HS-5 (cell line): ENCODE measurements at regions not wholly inside any gene's neighbourhood (a gene's known extent, or its start where the extent isn't known, plus 50 kb on each side); places are given as distances from the start of the nearest gene placed in this dataset.

Experiments
- DNase-seq: peaks from one replicate; pipeline ENCODE4 v3.0.0-alpha.2; 2012; ENCODE audit warnings: low read depth

DNA sequence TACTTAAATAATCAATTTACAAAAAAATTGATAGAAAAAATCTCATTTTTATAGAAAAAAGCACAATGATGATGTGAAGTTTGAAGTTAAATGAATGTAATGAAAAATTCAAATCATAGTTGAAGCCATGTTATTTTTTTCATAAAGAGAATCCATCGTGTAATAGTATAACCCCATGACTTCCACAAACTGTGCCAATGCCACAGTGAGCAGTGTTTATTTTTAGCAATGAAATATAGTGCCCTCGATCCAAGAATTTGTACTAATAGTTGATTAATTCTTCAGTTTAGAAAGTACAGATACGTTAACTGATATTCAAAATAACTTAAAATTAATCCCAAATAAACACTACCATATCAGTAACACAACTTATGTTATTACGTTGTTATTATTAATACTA is 225.9 kb downstream of the PTPRC start:
- no peak for DNase-seq

DNA sequence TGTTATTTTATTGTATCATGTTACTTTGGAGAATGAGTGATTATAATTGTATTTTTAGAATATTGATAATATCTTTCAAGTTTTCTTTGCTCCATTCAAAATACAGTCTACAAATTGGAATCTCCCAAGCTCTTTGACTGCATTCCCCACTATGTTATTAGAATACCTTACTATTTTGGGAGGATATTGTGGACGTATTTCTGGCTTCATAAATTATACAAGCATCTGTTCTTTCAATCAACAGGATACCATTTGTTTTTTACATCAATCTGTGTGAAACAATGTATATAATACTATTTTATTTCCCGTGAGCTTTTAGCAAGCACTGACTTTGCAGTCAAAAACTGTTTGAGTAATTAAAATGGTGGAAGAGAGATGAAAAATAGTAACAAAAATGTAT is 226.5 kb downstream of the PTPRC start:
- no peak for DNase-seq

DNA sequence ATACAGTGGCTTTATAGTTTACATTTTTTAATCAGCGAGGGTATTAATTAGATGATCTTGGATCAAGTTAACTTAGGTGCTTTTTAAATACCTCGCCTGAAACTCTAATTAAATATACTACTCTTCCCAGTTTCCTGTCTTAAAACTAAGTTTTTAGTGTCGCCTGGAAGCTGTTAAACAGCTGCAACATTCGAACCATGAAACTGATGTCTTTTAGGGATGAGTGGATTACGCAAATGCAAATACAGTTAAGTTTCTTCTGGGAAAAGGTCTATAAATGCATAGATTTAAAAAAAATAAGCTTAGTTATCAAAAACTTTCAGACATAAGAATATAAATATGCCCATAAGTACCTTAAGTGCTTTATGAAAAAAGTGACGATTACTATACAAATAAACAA is 228.3 kb downstream of the PTPRC start:
- DNase-seq, result no peak

DNA sequence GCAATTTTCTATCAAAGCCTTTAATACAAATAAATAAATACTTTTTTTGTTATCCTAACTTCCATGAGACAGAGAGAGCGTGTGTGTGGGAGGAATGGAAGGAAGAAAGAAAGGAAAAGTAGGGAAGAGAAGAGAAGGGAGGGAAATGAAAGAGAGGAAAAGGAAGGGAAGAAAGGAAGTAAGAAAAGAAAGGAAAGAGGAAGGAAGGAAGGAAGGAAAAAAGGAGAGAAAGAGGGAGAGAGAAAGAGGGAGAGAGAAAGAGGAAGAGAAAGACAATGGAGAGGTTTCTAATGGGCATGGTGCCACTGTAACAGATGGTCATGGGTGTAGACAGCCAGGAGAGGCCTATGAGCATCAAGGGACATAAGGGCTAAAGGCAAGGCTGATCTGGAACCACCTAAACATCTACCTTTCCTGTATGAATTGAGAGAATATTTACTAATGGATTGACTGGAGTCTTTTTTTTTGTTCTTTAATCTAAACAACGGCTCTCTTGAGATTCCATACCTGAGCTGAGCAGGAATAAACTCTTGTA is 234.9 kb downstream of the PTPRC start:
- no peak for DNase-seq

DNA sequence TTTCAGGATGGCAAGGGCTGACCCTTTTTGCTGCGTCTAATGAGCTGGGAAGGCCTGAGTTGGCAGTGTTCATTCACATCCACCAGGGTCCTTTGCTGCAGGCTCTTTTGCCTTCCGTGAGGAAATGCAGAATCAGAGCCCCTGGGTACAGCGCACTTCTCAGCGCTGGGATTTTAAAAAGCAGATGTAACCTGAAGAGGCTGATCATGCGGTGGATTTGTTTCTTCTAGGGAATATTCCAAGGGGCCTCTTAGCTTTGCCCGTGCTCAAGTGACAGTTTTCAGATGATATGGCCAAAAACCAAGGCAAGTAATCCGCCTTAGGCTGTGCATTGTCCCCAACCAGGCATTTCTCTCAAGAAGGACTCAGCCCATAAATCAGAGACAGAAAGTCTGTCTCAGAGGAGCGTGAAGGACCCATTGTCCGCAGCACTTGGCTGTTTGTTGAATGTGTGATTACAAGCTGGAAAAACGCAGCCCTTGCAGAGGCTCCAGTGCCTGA is 237.6 kb downstream of the PTPRC start:
- DNase-seq, result no peak

DNA sequence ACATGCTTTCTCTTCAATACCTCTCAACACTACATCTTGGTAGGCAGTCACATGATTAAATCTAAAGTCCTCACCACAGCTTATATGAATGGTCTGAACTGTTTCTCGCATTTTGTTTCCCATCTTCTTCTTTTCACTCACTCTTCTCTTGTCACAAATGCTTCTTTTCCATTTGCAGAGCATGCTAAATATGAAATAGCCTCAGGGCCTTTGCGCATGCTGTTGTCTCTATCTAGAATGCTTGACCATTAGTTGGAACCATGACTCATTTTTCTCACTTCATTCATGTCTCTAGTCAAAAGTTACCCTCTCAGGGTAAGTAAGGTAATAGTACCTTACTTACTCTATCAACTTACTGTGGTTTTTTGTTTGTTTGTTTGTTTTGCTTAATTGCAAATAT is 239.7 kb downstream of the PTPRC start:
- DNase-seq, result no peak

DNA sequence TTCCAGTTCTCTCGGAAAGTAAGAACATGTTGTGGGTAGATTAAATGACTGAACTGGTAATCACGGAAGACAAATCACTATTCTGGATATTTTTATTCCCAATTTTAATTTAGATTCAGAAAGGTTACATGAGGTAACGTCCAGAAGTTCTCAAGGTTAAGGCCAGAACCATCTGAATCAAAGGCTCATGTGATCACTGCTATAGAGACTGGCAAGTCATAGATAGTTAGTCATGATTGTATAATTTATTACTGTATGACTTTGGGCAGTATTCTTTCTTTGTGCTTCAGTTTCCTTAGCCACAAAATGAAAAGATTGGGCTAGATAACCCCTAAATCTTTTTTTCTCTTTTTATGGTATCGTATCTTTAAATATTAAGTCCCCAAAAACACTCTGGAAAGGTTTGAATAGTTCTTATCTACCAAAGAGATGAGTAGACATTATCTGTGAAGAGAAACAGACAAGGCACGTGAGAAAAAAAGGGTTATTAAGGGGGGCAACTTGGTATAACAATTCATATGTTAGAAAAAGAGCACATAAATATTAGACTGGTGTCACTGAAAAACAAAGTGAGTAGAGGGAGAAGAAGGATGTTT is 241.0 kb downstream of the PTPRC start:
- DNase-seq, result no peak

DNA sequence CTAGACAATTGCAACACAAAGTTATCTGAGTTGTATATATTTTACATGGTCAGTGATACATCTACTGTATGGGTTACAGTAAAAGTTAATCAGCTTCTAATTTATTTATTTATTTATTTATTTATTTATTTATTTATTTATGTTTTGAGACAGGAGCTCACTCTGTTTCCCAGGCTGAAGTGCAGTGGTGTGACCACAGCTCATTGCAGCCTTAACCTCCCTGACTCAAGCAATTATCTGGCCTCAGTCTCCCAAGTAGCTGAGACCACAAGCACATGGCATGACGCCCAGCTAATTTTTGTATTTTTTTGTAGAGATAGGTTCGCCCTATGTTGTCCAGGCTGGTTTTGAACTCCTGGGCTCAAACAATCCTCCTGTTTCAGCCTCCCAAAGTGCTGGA is 241.6 kb downstream of the PTPRC start:
- DNase-seq, result no peak

DNA sequence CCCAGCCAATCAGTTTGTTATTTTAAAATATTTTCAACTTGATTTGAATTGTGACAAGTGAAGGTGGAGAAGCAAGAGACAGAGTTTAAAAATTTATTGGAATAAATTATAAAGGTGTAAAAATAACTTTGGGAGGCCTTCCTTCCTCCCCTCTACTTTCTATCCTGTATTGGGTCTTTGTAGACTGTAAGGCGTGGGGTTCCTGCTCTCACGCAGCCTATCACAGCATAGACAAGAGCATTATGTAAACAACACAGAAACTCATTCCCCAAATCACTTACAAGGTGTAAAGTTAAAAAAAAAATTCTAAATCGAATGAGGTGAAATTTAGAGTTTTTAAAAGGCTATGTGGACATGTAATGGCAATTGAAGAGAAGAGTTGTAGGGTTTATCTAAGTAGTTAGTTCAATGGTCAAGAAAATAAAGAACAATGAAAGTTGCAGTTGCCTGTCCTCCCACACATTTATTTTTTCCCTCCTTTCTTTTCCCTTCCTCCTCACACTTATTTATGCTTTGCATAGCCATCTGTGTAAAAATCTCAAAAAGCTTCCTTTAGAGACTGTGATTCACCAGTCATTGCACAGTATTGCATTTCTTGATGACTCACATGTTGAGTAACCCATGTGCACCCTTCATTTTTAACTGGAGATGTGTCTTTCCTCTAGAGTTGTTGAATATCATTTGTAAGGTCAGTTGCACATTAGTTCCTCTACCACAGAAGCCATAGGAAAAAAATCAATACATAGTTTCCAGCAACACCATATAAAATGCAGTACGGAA is 242.2 kb downstream of the PTPRC start:
- peak; percentile 92 for DNase-seq

DNA sequence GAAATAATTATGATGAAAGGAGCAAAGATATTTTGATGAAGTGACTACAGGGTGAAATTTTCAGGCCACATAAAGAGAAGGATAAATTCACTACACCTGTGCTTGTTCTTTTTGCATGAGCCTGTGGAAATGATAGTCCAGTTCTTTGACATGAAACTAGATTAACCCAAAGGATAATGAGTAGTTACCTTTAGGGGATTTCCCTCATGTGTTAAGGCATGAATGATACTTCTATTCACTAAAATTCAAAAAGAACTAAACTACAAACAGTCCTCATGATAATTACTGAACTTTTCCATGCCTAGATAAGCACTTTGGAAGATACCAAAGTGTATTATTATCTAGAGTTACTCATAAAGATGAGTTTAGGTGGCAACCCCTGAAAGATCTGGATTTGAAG is 244.3 kb downstream of the PTPRC start:
- DNase-seq, result no peak

DNA sequence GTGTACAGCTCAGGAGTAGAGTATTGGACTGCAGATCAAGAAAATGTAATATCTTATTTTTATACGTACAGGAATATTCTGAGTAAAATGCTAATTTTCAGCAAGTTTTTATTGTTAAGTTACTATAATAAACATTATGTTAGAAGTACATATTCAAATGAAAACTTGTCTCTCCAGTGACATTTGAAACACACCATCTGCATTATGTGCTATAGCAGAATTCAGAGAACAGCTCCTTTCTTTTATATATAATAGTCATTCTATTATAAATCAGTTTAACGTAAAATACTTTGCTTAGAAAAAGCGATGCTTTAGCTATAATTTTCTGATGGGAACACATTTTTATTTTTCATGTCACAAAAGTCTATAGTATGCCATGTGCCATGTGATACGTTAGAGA is 249.0 kb downstream of the PTPRC start:
- DNase-seq, result no peak

DNA sequence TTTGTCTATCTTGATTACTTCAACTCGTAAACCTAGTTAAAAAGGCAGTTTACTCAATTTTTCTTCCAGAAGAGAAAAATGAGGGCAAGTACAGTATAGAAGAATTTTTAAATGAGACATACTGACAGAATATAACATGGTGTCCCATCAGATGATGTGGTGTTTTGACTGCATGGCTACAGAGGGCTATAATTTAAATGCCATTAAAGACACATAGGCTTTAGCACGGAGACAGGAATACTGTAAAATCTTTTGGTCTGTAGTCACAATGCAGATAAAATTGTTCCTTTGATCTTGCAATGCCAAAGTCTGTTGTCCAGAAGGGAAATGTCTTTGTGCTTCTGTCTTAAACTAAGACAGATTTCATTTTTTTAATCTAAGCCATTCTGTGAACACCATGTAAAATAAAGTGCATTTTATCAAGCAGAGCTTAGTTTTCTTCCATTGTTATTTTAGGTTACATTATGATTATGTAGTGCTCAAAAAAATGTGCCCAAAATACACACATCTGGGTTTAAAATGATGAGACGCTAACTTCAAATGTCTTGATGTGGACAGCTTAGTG is 249.6 kb downstream of the PTPRC start:
- no peak for DNase-seq

DNA sequence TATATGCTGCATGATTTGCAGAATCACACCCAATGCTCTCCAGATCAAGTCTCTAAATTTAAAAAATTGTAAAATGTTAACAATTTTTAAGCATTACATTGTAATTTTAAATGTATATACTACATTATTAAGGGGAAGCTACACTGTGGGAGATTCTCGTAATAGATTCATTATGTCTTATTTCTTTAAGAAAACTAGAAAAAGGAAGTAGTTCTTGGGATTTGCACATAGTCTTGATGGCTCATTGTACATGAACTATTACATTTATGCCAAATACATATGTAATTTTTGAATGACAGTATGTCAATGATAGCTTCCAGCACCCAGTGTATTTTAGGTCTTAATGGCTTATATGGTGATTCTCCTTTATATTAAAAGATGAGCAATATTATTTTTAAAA is 250.3 kb downstream of the PTPRC start:
- DNase-seq, result no peak

DNA sequence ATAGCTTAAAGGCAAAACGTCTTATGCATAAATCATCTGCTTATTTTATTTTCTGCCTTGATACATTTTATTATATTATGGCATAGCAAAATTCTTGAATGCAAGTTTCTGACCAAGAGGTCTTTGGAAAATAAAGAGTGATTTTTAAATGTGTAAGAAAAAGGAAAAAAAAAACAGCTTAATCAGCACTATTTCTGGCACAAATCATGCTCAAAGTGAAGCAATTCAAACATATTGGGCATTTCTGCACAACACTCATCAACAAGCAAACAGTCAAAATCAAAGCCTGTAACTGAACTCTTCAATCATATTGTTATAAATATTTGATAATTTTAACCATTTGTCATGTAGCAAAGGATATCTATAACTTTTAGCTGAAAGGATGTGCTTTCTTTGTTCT is 250.9 kb downstream of the PTPRC start:
- DNase-seq, result no peak

DNA sequence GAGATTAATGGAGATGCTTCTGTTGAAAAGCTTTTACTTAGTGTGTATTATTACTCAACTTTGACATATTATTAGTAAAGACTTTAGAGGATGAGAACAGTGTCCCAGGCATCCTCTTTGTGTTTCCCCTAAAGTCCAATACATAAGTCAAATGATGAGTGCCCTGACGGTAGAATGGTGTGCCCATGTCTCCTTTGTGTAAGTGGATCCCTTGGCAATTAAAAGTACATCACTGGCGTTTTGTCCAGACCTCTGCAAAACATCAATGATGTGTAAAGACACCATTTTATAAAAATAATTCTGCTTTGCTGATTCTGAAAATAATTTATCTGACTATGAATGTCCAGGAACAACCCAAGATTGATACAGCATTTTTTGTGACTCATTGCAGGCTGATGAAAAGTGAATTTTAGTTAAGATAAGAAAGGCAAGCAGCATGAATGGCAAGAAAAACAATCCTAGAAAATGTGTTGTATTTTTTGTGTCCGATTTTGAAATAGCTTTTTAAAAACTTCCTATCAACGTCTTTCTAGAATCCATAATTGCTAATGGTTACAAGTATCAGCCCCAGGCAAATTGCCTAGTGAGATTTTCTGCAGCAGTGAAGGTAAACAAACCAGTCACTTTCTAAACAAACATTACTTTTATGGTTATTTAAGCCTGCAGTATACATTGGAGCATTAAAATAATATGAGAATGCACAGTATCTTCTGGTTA is 251.5 kb downstream of the PTPRC start:
- no peak for DNase-seq

DNA sequence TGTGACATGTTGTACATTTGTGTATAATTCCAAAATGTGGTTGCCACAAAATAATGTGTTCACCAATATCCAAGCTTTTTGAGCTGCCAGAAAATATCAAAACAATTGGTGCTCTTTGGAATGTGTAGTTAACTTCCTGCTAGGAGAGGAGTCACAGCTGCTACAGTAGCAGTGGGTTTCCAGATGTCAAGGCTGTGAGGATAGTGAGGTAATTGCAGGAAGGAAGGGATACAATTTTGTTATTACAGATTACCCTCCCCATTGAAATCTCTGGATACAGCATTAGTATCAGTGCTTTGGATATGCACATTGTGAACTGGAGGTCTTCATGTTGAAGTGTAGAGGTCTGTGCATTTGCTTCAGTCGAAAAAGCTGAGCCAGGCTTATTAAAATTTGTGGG is 253.2 kb downstream of the PTPRC start:
- DNase-seq, result no peak

DNA sequence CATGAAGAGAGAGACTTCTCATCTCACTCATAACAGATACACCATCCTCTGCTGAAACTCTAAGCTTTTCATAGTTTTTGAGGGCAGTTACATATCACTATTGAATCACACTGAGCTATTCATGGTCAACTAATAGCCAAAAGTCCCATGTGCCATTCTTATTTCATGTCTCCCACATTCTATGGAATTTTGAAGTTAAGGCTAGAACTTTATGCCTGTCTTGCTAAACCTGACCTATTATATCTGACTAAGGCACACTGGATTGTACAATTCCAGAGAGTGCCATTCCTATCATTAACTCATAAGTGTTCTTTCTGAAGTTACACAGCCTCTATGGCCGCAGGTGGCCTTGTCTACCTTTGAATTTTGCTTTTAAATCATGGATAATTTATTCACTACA is 254.3 kb downstream of the PTPRC start:
- DNase-seq, result no peak

DNA sequence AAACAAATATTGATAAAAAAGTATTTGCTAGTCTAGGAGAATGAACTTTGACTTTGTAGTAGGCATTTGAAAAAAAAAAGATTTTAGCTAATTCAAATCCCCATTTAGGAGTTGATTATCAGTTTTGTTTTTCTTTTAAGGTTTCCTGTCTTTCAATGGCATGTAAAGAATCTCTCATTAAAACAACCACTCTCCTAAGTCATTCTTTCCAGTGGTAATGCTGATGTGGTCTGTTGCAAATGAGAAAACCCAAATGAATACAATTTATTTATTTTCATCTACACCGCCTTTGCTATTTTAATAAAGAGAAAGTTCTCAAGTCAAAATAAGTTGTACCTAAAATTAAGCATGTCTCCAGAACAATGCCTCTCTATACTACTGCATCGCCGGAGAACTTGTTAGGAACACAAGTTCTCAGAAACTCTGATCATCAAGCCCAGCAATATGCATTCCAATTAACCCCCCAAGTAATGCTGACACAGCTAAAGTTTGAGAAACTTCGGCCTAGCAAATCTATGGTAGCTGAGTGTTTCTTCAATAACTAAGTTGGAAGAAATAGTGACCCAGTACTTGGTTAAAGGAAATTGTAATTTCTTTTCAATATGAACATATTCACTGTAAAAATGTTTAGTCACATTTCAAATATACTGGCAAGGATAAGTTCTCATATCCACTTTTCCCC is 255.1 kb downstream of the PTPRC start:
- DNase-seq, result no peak

DNA sequence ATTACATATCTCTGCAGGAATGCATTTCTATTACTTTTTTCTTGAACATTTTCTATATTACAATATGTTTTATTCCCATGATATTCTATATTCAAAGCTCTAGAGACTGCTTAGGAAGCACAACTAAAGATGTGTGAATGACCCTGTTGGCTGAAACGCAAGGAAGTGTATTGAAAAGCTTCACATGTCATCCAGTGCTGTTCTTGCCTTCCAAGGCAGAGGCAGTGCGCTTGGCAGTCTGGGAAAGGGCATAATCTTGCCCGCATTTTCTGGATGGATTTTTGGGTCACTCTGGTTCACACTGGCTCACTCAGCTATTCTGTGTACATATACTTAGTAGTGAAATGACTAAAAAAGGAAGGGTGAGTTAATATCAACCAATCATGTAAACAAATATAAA is 262.4 kb downstream of the PTPRC start:
- DNase-seq, result no peak

DNA sequence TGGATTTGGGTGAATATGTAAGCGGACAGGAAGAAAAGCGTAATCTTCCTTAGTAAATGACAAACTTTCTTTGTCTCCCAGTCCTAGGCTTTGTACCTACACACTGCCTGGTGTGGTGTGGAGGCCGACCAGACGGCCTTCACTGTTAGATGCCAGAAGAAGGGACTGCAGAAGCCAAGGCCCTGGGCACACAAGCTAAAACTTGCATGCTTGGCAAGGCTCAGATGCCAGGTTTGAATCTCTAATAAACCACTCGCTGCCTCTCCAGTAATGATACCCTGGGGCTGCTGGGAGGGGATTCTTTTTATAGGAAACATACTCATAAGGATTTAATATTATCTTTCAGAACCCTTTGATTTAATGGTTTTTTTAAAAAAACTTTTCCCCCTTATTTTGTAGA is 263.8 kb downstream of the PTPRC start:
- DNase-seq, result no peak

DNA sequence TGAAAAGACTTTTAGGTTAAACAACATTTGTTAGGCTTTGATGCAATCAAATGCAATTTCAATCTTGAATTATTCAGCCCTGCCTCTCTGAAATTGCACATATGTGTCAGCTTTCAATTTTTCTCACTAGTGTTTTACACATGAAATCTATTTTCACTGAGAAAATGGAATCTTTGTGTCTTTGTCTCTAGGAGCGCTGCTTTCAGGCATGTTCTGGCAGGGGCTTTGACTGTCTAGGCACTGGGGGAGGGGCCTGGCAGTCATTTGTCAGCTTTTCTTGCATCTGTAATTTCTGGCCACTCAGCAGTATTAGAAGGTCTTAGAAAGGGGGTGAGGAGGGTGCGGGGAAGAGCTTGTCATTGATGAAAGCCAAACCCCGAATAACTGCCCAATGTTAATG is 264.4 kb downstream of the PTPRC start:
- DNase-seq, result no peak

DNA sequence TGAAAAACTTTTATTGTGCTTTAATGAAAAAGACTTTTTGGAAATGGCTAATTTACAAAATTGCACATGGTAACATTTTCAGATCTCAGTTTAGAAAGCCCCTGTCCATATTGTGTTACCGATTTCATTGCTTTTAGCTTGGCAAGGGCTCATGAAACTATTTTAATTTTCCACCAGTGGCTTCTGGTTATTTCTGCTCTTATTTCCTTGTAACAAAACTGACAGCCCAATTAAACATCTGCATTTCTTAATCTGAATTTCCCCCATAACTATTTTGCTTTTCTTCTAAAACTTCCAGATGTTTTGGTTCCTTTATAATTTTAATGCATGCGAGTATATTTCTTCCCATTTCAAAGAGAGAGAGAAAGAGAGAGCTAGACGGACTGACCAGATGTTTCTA is 264.8 kb downstream of the PTPRC start:
- no peak for DNase-seq
